Sigmoid colon (tissue), 6 donors: ENCODE measurements at regions not wholly inside any gene's neighbourhood (a gene's known extent, or its start where the extent isn't known, plus 50 kb on each side); places are given as distances from the start of the nearest gene placed in this dataset.

ENCODE experiments used
- DNase-seq: peaks from one replicate; pipeline ENCODE4 v3.0.0-alpha.2; 2019
- H3K27ac ChIP-seq, 4 donors: fragments of 200-600 bp; sonication (generic); one replicate each; pipeline ENCODE4 v1.5.1; 2016 to 2019; ENCODE audit warnings: mild to moderate bottlenecking in 1 of 4
- H3K27me3 ChIP-seq, 3 donors: fragments of 200-600 bp; sonication (generic); one replicate each; pipeline ENCODE4 v1.5.1; 2019; ENCODE audit warnings: mild to moderate bottlenecking in 1 of 3
- H3K36me3 ChIP-seq, 4 donors: fragments of 200-600 bp; sonication (generic); one replicate each; pipeline ENCODE4 v1.5.1; 2016 to 2019
- H3K4me1 ChIP-seq, 4 donors: fragments of 200-600 bp; sonication (generic); one replicate each; pipeline ENCODE4 v1.5.1; 2017 to 2019
- H3K4me3 ChIP-seq, 4 donors: fragments of 200-600 bp; sonication (generic); one replicate each; pipeline ENCODE4 v1.5.1; 2017 to 2019; ENCODE audit warnings: mild to moderate bottlenecking in 2 of 4, moderate library complexity in 1 of 4
- H3K9me3 ChIP-seq, 4 donors: fragments of 200-600 bp in 3 of 4; sonication (generic) in 3 of 4; one replicate each; pipeline versions ENCODE4 v1.5.1 to v1.6.1; 2013 to 2019
- CTCF ChIP-seq, 4 experiments: fragments of 450-650 bp in 3 of 4; fragments of 200-600 bp in 1 of 4; IDR thresholded peaks; one replicate each; pipeline ENCODE4 v1.5.1; 2016 to 2019; ENCODE audit warnings: antibody characterized with exemption in 4 of 4, mild to moderate bottlenecking in 3 of 4, moderate library complexity in 2 of 4
- EP300 ChIP-seq, 4 donors: sonication (generic); formaldehyde crosslinking; IDR thresholded peaks; one replicate each; pipeline ENCODE4 v1.6.1; 2017; ENCODE audit warnings: antibody characterized with exemption in 4 of 4
- POLR2A ChIP-seq, 2 donors: fragments of 450-650 bp; IDR thresholded peaks; one replicate each; pipeline ENCODE4 v1.6.1; 2016; ENCODE audit warnings: antibody characterized with exemption in 2 of 2, mild to moderate bottlenecking in 2 of 2, moderate library complexity in 2 of 2
- POLR2AphosphoS5 ChIP-seq, 4 donors: sonication (generic); formaldehyde crosslinking; IDR thresholded peaks; one replicate each; pipeline ENCODE4 v1.6.1; 2017; ENCODE audit warnings: antibody characterized with exemption in 4 of 4
- WGBS, 2 donors: extraction: QIAGEN DNeasy Blood & Tissue Kit; methylation state at CpG; one replicate each; pipeline ENCODE4 v1.1.7; 2013; 5-methylcytosine and 5-hydroxymethylcytosine counted together
- intact Hi-C: fragments of 100-400 bp; cut with DNase I; formaldehyde crosslinking; loops from one replicate; pipeline ENCODE4 v1.15.1; 2023
- donor health status: healthy with polysubstance abuse.
- donor health status: healthy.

- Histone ChIP-seq H3K27ac (peak overlapping the region in 1 of 4 donors; percentile 51), H3K27me3 (no peaks in the 10 kb centered on the region), H3K36me3 (no peaks in the 10 kb centered on the region), H3K4me1 (peaks cover 0 to 57% (median 44%) of the 10 kb centered on the region in 4 donors), H3K4me3 (peak overlapping the region in 3 of 4 donors; percentile 33 to 47 (median 43)), H3K9me3 (no peaks in the 10 kb centered on the region)
- no peak for DNase-seq
- 76 to 85% methylated on average over 17 of the region's 17 CpGs for WGBS, 2 donors
- TF ChIP-seq POLR2A (IDR thresholded peaks at IDR 0.05) (no peak), CTCF (IDR thresholded peaks at IDR 0.05) (no peak), POLR2AphosphoS5 (IDR thresholded peaks at IDR 0.05) (no peak)
- intact Hi-C loops = loop anchor here (5.0 to 10.0 kb wide), 3 partner anchors 152 to 554 kb away; partner anchors contain the start of gene SOX4
Observed at GRCh38 chr6:22146678-22146930, 150.2 kb downstream of the PRL start.

GRCh38 chr6:22146931-22147701, 149.7 kb downstream of the PRL start:
- Histone ChIP-seq H3K4me3 (peak overlapping the region in 3 of 4 donors; percentile 33 to 47 (median 43)), H3K27me3 (no peaks in the 10 kb centered on the region), H3K4me1 (peaks cover 0 to 56% (median 43%) of the 10 kb centered on the region in 4 donors), H3K36me3 (no peaks in the 10 kb centered on the region), H3K27ac (peak overlapping the region in 1 of 4 donors; percentile 51), H3K9me3 (no peaks in the 10 kb centered on the region)
- TF ChIP-seq POLR2AphosphoS5 (IDR thresholded peaks at IDR 0.05) (no peak), CTCF (IDR thresholded peaks at IDR 0.05) (no peak), POLR2A (IDR thresholded peaks at IDR 0.05) (no peak), EP300 (IDR thresholded peaks at IDR 0.05) (no peak)
- DNase-seq = no peak
- intact Hi-C loops = loop anchor here (5.0 to 10.0 kb wide), 3 partner anchors 152 to 555 kb away; partner anchors contain the start of gene SOX4
- WGBS, 2 donors = 51 to 81% methylated on average over 22 of the region's 22 CpGs

- intact Hi-C loops = loop anchor here (5.0 to 10.0 kb wide), 3 partner anchors 153 to 556 kb away; partner anchors contain the start of gene SOX4
- H3K4me1 ChIP-seq = peaks cover 0 to 56% (median 43%) of the 10 kb centered on the region in 4 donors
Observed at GRCh38 chr6:22147921-22148776, 148.7 kb downstream of the PRL start.

GRCh38 chr6:22149096-22149495, 147.7 kb downstream of the PRL start:
- Histone ChIP-seq H3K9me3 (no peaks in the 10 kb centered on the region), H3K27me3 (no peaks in the 10 kb centered on the region), H3K36me3 (no peaks in the 10 kb centered on the region), H3K4me1 (peaks cover 0 to 56% (median 43%) of the 10 kb centered on the region in 4 donors), H3K27ac (peak overlapping the region in 1 of 4 donors; percentile 51), H3K4me3 (no peak overlapping the region)
- no peak for DNase-seq
- intact Hi-C loops = loop anchor here (5.0 to 10.0 kb wide), 3 partner anchors 154 to 557 kb away; partner anchors contain the start of gene SOX4
- 24 to 33% methylated on average over 3 of the region's 3 CpGs for WGBS, 2 donors
- TF ChIP-seq EP300 (IDR thresholded peaks at IDR 0.05) = no peak
- TF ChIP-seq POLR2A (IDR thresholded peaks at IDR 0.05) = no peak
- no peak for TF ChIP-seq CTCF (IDR thresholded peaks at IDR 0.05)
- no peak for TF ChIP-seq POLR2AphosphoS5 (IDR thresholded peaks at IDR 0.05)

More at GRCh38 chr6:22147921-22148776, 148.7 kb downstream of the PRL start:
- no peak overlapping the region for H3K4me3 ChIP-seq
- no peaks in the 10 kb centered on the region for H3K9me3 ChIP-seq
- no peaks in the 10 kb centered on the region for H3K27me3 ChIP-seq
- DNase-seq = no peak
- WGBS, 2 donors = 12 to 35% methylated on average over 7 of the region's 7 CpGs
- peak overlapping the region in 2 of 4 donors; percentile 25 to 51 for H3K27ac ChIP-seq
- no peaks in the 10 kb centered on the region for H3K36me3 ChIP-seq
- TF ChIP-seq CTCF (IDR thresholded peaks at IDR 0.05) (no peak), POLR2AphosphoS5 (IDR thresholded peaks at IDR 0.05) (peak in 1 of 4 donors; percentile 29)
